ENCODE measurements at regions not wholly inside any gene's neighbourhood (a gene's known extent, or its start where the extent isn't known, plus 50 kb on each side); places are given as distances from the start of the nearest gene placed in this dataset.

DNA sequence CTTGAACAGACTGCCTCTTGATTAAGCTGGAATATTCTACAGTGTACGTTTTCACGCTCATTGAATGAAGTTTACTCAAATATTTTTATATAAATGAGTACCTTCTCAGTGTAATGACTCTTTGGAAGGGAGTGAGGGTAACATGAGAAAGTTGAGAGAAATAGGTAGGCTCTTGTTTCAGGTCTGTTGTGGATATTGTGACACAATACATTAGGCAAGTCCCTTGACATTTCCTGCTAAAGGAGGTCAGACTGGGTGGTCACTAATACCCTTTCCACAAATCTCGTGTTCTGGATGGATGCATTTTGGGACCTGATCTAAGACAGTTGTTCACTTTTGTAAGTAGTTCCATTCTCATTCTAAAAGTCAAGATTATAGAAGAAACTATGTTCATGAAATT, 324.8 kb upstream of the AZI2 start:
- Histone ChIP-seq H3K27me3 (ENCODE audit: control insufficient read depth, insufficient read depth, low read length) (peaks cover 3% of the 10 kb centered on the region), H3K27ac (ENCODE audit: low read depth, low read length) (no peak overlapping the region), H3K4me3 (ENCODE audit: low read depth, low read length) (no peak overlapping the region), H3K9me3 (ENCODE audit: control insufficient read depth, insufficient read depth, low read length) (no peaks in the 10 kb centered on the region)
- POLR2A ChIA-PET, result no interaction called here
- no peak for DNase-seq (ENCODE audit: low read depth, low spot score)
- TF ChIP-seq CTCF (IDR thresholded peaks at IDR 0.05; ENCODE audit: low read depth, low read length), result no peak
- CTCF ChIA-PET, result no interaction called here

DNA sequence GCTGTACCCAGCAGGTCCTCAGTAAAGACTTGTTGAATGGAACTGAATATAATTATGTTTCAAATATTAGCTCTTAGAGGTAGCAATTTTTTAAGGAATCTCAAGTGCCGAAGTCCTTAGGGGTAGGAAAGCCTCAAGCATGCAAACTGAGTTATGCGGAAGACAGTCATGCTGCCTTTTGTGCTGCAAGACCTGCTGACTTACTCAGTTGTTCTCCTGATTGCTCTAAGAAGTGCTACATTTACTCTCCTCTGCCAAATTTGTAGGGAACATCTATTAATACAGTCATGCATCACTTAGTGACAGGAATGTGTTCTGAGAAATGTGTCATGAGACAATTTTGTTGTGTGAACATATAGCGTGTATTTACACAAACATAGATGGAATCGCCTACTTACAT, 325.6 kb upstream of the AZI2 start:
- ChIA-PET POLR2A (no interaction called here), CTCF (no interaction called here)
- H3K27ac ChIP-seq (ENCODE audit: low read depth, low read length), result no peak overlapping the region
- no peak for DNase-seq (ENCODE audit: low read depth, low spot score)
- no peak for TF ChIP-seq CTCF (IDR thresholded peaks at IDR 0.05; ENCODE audit: low read depth, low read length)
- H3K4me3 ChIP-seq (ENCODE audit: low read depth, low read length), result no peak overlapping the region
- peaks cover 3% of the 10 kb centered on the region for H3K27me3 ChIP-seq (ENCODE audit: control insufficient read depth, insufficient read depth, low read length)
- no peaks in the 10 kb centered on the region for H3K9me3 ChIP-seq (ENCODE audit: control insufficient read depth, insufficient read depth, low read length)

- POLR2A ChIA-PET, result no interaction called here
- no peak for DNase-seq (ENCODE audit: low read depth, low spot score)
- CTCF ChIA-PET, result interaction anchor here (2.6 kb wide), 1 partner anchor 10 kb away, joined by 12 read pairs; no protein-coding TSS in a partner anchor
- no peak overlapping the region for H3K27ac ChIP-seq (ENCODE audit: low read depth, low read length)
- no peaks in the 10 kb centered on the region for H3K9me3 ChIP-seq (ENCODE audit: control insufficient read depth, insufficient read depth, low read length)
- no peak overlapping the region for H3K4me3 ChIP-seq (ENCODE audit: low read depth, low read length)
- peaks cover 3% of the 10 kb centered on the region for H3K27me3 ChIP-seq (ENCODE audit: control insufficient read depth, insufficient read depth, low read length)
- TF ChIP-seq CTCF (IDR thresholded peaks at IDR 0.05; ENCODE audit: low read depth, low read length), result no peak
Observed at GRCh38 chr3:28677581-28677980, 329.0 kb upstream of the AZI2 start.

DNA sequence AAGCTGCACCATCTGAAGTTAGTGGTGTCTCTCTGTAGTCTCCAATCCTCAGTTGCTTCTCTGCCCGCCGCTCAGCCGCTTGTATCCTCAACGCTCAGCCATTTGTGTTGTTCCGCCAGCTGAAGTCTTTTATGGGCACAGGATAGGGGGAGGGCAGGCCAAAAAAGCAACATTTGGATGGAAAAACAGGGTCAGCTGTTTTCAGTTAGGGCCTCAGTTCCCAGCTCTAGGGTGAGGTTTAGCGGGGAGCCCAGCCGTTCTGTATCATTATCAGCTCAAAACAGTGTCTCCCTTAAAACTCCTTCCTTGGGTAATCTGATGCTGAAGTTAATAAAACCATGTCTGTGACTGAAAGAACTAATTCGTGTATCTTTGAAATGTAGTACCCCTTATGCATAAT, 329.5 kb upstream of the AZI2 start:
- POLR2A ChIA-PET, result no interaction called here
- no peak overlapping the region for H3K27ac ChIP-seq (ENCODE audit: low read depth, low read length)
- H3K27me3 ChIP-seq (ENCODE audit: control insufficient read depth, insufficient read depth, low read length), result peaks cover 3% of the 10 kb centered on the region
- no peak overlapping the region for H3K4me3 ChIP-seq (ENCODE audit: low read depth, low read length)
- TF ChIP-seq CTCF (IDR thresholded peaks at IDR 0.05; ENCODE audit: low read depth, low read length), result no peak
- CTCF ChIA-PET, result interaction anchor here (2.6 kb wide), 1 partner anchor 10 kb away, joined by 12 read pairs; no protein-coding TSS in a partner anchor
- H3K9me3 ChIP-seq (ENCODE audit: control insufficient read depth, insufficient read depth, low read length), result no peaks in the 10 kb centered on the region
- DNase-seq (ENCODE audit: low read depth, low spot score), result no peak

DNA sequence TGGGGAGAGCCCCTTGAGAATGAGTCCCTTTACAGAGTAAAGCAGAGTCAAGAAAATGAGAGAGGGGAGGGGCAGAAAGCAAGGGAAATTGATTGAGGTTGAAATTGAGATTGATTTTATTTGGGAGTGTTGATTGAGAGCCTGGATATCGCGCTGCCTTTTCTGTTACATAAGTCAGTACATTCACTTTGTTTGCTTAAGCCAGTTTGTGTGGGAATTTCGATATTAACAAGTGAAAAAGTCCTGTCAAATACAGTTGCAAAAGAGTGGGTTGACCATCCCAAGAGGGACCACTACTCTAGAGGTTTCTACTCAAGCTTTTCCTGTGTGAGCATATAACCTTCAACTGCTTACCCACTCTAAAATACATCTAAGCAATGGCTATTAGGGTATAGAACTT, 331.4 kb upstream of the AZI2 start:
- Histone ChIP-seq H3K27ac (ENCODE audit: low read depth, low read length) (no peak overlapping the region), H3K4me3 (ENCODE audit: low read depth, low read length) (no peak overlapping the region), H3K27me3 (ENCODE audit: control insufficient read depth, insufficient read depth, low read length) (peaks cover 3% of the 10 kb centered on the region), H3K9me3 (ENCODE audit: control insufficient read depth, insufficient read depth, low read length) (no peaks in the 10 kb centered on the region)
- CTCF ChIA-PET, result no interaction called here
- no peak for DNase-seq (ENCODE audit: low read depth, low spot score)
- POLR2A ChIA-PET, result no interaction called here
- no peak for TF ChIP-seq CTCF (IDR thresholded peaks at IDR 0.05; ENCODE audit: low read depth, low read length)
